GM21447 (cell line): ENCODE measurements at regions not wholly inside any gene's neighbourhood (a gene's known extent, or its start where the extent isn't known, plus 50 kb on each side); places are given as distances from the start of the nearest gene placed in this dataset.

Source experiments
- ATAC-seq: cut with Tn5 transposase; IDR thresholded peaks from one replicate; pipeline ENCODE4 v1.9.1; 2021; ENCODE audit not compliant: unreplicated experiment

DNA sequence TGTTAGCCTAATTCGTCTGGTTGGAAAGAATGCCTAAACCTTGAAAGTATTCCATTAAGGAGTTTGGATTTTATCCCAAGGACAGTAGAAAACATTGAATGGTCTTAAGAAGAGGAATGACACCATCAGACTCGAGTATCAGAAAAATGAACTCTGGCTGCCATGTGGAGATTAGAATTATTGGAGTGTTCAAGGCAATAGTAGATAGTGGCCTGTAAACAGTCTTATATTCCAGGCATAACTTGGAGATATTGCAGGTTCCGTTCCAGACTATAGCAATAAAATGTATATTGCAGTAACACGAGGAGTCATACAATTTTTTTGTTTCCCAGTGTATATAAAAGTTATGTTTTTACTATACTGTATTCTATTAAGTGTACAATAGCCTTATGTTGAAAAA lies 130.9 kb downstream of the GDAP2 start:
- ATAC-seq = no peak

DNA sequence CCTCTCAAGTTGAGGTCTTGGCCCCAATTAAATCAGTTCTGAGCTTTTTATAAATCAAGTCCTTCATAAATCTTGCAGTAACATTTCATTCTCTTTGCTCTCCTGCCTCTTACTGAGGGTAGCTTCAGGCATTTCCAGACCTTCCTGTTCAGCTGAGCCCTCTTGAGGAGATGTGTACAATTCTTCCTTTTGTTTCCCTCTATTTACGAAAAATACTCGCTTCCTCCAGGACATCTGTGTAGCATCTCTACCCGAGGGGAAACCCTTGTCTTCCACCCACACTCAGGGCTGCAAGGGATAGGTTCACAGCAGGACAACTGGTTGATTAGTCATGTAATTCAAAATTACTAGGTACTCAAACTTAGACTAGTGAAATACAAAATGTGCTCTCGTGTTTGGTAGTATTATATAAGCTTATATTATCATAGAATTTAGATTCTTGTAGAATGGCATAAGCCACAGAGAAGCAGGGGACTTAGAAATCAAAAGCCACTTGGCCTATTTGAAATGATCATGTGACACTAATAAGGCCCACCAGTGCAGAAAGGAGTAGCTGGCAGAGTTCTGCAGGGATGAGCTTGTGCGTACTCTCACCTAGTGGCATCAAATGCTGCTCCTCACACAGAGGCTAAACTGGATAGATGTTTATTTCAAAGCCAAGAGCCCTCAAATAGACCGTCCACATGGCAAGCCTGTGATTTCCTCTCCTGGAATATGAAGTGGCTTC lies 126.7 kb downstream of the GDAP2 start:
- no peak for ATAC-seq

DNA sequence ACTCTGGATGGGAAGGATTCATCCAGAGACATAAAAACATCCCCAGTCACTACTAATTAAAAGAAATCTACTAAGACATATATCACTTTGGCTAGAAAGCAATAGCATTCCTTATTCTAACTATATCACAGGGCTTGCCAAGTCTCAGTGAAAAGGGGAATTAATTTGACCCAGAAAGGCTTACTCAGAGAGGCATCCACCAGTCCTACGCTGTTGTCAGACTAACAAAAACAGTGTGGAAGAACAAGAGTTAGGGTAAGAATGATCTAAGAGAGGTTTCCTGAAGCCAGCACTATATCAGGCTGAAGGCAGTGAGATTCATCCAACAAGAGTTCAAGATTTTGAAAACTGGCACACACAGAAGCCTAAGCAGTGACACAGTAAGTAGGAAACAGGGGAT lies 126.1 kb downstream of the GDAP2 start:
- no peak for ATAC-seq

DNA sequence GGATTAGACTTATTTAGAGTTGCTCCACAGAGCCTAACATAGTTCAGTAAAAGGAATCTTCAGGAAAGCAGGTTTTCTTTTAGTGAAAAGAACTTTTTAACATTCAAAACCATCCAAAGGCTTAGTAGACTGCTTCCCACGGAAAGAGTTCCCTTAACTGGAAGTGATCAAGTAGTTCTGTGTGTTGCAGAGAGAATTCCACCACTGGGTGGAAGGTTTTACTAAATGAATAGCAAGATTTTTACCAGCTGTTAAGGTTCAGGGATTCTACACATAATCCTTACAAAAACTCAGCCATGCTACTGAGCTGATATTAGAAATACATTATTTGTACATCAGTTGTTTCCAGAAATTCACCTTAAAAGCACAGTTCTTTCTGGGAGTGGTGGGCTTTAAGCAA lies 119.7 kb downstream of the GDAP2 start:
- no peak for ATAC-seq

DNA sequence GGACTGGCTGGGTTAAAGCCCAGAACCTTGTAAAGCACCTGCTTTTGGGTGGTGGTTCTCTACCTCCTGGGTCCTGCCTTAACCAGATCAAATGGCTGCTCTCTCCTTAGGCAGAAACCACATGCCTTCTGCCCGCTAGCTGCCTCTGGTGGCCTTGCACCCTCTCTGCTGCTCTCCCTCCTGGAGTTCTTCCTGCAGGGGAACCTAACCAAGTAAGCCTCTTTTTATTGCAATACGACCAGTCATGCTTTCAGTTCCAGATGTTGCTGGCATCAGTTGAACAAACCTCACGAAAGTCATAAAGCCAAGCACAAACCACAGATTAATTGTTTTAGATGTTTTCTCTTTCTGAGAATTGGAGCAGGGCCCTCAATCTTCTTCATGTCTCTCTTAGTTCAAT lies 118.9 kb downstream of the GDAP2 start:
- no peak for ATAC-seq

DNA sequence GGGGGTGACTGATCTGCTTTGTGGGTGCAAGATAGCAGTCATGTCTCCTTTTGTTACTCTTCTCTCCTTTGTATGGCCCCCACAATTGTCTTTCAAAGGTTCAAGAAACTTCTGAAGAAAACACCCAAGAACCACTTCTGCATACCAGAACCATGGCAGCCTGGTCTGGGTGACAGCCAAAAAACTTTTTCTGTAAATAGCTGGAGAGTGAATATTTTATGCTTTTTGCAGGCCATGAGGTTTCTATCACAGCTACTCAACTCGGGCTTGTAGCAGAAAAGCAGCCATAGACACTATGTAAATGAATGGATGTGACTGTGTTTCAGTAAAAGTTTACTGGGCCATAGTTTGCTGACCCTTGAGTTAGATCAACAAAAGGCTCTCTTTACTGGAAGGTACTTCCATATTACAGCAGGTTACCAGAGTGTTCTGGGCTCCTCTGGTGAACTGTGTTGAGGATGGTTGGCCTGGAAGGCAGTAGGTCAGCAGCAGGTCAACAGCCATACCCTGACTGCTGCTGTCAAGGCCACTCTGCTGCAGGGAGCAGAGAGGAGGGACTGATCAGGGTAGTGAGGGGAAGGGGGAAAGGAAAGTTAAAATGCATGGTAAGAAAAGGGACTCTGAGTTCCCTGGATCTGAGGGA lies 116.4 kb downstream of the GDAP2 start:
- ATAC-seq = no peak
